Endothelial cell (in vitro differentiated cells): ENCODE measurements at regions not wholly inside any gene's neighbourhood (a gene's known extent, or its start where the extent isn't known, plus 50 kb on each side); places are given as distances from the start of the nearest gene placed in this dataset.

Source experiments
- DNase-seq: peaks from one replicate; pipeline ENCODE4 v3.0.0; 2021; ENCODE audit warnings: low spot score
- H3K27ac Mint-ChIP-seq: one replicate; pipeline ENCODE4 v1.8.0; 2021; ENCODE audit warnings: mixed read lengths, inconsistent platforms; ENCODE audit not compliant: unreplicated experiment
- H3K27me3 Mint-ChIP-seq: one replicate; pipeline ENCODE4 v1.8.0; 2021; ENCODE audit warnings: mild to moderate bottlenecking, moderate library complexity, mixed read lengths, inconsistent platforms; ENCODE audit not compliant: unreplicated experiment
- H3K36me3 Mint-ChIP-seq: one replicate; pipeline ENCODE4 v1.8.0; 2021; ENCODE audit warnings: mild to moderate bottlenecking, low read depth, mixed read lengths, inconsistent platforms; ENCODE audit not compliant: unreplicated experiment
- H3K4me1 Mint-ChIP-seq: one replicate; pipeline ENCODE4 v1.8.0; 2021; ENCODE audit warnings: mild to moderate bottlenecking, mixed read lengths, inconsistent platforms; ENCODE audit not compliant: unreplicated experiment
- H3K4me3 Mint-ChIP-seq: one replicate; pipeline ENCODE4 v1.8.0; 2021; ENCODE audit warnings: mild to moderate bottlenecking, mixed read lengths, inconsistent platforms; ENCODE audit not compliant: unreplicated experiment
- H3K9me3 Mint-ChIP-seq: one replicate; pipeline ENCODE4 v1.8.0; 2021; ENCODE audit warnings: mixed read lengths, inconsistent platforms; ENCODE audit not compliant: unreplicated experiment
- TF ChIP-seq, protein P1 (sequence below): fragments of 200-600 bp; sonication (generic); IDR thresholded peaks from one replicate; pipeline ENCODE4 v1.5.0; 2021; ENCODE audit warnings: antibody characterized with exemption; ENCODE audit not compliant: unreplicated experiment

DNA sequence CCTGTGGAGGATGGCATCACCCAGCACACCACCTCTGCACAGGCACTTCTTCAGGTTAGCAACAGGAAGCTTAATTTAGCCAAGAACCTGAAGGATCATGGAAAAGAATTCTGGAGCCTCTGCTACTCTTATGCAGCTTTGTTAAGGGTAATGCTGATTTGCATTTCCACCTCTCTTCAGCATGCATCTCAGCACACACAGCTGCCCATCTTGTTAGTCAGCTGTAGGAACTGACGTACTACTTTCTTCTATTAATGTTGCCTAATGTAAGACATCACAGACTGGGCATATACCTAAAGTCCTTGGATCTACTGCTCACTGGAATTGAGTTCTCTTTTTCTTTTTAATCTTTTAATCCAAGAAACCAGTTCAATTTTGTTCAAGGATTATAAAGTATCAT lies 181.0 kb downstream of the SPP2 start:
- H3K4me1 Mint-ChIP-seq, result no peaks in the 10 kb centered on the region
- no peaks in the 10 kb centered on the region for H3K27me3 Mint-ChIP-seq
- no peak overlapping the region for H3K27ac Mint-ChIP-seq
- TF ChIP-seq, protein P1, sequence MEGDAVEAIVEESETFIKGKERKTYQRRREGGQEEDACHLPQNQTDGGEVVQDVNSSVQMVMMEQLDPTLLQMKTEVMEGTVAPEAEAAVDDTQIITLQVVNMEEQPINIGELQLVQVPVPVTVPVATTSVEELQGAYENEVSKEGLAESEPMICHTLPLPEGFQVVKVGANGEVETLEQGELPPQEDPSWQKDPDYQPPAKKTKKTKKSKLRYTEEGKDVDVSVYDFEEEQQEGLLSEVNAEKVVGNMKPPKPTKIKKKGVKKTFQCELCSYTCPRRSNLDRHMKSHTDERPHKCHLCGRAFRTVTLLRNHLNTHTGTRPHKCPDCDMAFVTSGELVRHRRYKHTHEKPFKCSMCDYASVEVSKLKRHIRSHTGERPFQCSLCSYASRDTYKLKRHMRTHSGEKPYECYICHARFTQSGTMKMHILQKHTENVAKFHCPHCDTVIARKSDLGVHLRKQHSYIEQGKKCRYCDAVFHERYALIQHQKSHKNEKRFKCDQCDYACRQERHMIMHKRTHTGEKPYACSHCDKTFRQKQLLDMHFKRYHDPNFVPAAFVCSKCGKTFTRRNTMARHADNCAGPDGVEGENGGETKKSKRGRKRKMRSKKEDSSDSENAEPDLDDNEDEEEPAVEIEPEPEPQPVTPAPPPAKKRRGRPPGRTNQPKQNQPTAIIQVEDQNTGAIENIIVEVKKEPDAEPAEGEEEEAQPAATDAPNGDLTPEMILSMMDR, result no peak
- no peak overlapping the region for H3K4me3 Mint-ChIP-seq
- no peaks in the 10 kb centered on the region for H3K36me3 Mint-ChIP-seq
- H3K9me3 Mint-ChIP-seq, result no peaks in the 10 kb centered on the region
- DNase-seq, result no peak

GRCh38 chr2:234219046-234219310 lies 168.5 kb downstream of the SPP2 start:
- Mint-ChIP-seq H3K4me1 (no peaks in the 10 kb centered on the region), H3K27ac (no peak overlapping the region), H3K9me3 (no peaks in the 10 kb centered on the region), H3K36me3 (no peaks in the 10 kb centered on the region), H3K4me3 (no peak overlapping the region), H3K27me3 (peaks cover 1% of the 10 kb centered on the region)
- no peak for DNase-seq
- TF ChIP-seq, protein P1, result no peak

DNA sequence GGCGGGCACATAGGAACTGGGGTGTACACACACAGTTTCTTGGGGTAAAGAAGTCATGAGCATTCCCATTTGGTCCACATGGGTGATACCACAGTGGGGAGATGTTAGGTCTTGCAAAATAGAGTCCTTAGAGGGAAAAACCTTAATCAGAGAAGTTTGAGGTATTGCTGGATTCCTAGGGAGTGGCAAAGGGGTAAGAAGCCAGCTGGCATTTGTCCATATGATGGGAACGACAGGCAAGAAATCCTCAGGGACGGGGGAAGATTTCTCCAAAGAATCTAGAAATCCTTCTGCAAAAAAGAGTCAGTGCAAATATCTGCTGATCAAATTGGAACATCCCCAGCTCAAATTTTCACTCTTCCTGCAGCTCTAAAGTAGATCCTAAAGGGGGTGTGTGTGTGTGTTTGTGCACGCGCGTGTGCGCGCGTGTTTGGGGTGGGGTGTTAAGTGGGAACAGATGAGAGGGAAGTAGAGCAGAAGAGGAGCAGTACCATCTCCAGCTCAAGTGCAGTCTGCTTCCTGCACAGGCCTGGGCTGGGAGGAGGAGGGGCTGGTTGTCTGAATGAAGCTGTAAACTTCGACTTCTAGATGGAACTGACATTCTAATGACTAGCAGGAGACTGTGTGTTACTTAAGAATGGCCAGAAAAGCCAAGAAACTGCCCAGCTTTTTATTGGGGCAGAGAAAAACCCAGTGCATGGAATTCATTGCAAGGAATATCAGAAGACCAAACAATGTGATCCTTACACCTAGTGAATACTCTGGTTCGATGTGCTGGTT lies 168.0 kb downstream of the SPP2 start:
- no peak for DNase-seq
- H3K4me1 Mint-ChIP-seq, result no peaks in the 10 kb centered on the region
- peaks cover 1% of the 10 kb centered on the region for H3K27me3 Mint-ChIP-seq
- H3K27ac Mint-ChIP-seq, result no peak overlapping the region
- TF ChIP-seq, protein P1, result no peak
- H3K9me3 Mint-ChIP-seq, result no peaks in the 10 kb centered on the region
- no peak overlapping the region for H3K4me3 Mint-ChIP-seq
- H3K36me3 Mint-ChIP-seq, result no peaks in the 10 kb centered on the region

- DNase-seq, result no peak
- Mint-ChIP-seq H3K27ac (no peak overlapping the region), H3K4me3 (no peak overlapping the region), H3K4me1 (no peaks in the 10 kb centered on the region), H3K27me3 (peaks cover 2% of the 10 kb centered on the region), H3K9me3 (no peaks in the 10 kb centered on the region), H3K36me3 (no peaks in the 10 kb centered on the region)
- TF ChIP-seq, protein P1, result no peak
Observed at GRCh38 chr2:234212534-234212933, 162.0 kb downstream of the SPP2 start.

- Mint-ChIP-seq H3K9me3 (no peaks in the 10 kb centered on the region), H3K36me3 (no peaks in the 10 kb centered on the region), H3K27ac (no peak overlapping the region), H3K4me3 (no peak overlapping the region), H3K4me1 (no peaks in the 10 kb centered on the region), H3K27me3 (peaks cover 2% of the 10 kb centered on the region)
- DNase-seq, result no peak
- TF ChIP-seq, protein P1, result no peak
Observed at GRCh38 chr2:234211797-234212196, 161.3 kb downstream of the SPP2 start.
